ENCODE measurements at regions not wholly inside any gene's neighbourhood (a gene's known extent, or its start where the extent isn't known, plus 50 kb on each side); places are given as distances from the start of the nearest gene placed in this dataset.

GRCh38 chr11:116482716-116483115 is 290.1 kb downstream of the BUD13 start:
- TF ChIP-seq CTCF (IDR thresholded peaks at IDR 0.05) (no peak), POLR2A (IDR thresholded peaks at IDR 0.05) (no peak)
